ENCODE measurements at regions not wholly inside any gene's neighbourhood (a gene's known extent, or its start where the extent isn't known, plus 50 kb on each side); places are given as distances from the start of the nearest gene placed in this dataset.

DNA sequence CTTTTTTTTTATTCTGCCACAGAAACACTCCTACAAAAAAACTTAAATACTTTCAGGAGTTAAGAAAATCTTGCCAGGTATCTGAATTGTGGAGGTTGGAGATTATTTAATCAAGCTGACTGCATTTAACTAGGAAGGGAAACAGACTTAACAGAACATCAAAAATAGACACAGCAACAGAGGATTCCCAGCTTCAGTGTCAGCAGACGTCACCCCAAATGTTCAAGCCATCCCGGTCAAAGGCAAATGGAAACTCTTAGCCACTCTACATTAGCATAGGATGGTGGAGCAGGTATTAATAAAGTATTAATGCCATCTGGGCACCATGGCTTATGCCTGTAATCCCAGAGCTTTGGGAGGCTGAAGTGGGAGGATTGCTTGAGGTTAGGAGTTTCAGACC, 139.7 kb upstream of the SVIL start:
- TF ChIP-seq, protein P1, sequence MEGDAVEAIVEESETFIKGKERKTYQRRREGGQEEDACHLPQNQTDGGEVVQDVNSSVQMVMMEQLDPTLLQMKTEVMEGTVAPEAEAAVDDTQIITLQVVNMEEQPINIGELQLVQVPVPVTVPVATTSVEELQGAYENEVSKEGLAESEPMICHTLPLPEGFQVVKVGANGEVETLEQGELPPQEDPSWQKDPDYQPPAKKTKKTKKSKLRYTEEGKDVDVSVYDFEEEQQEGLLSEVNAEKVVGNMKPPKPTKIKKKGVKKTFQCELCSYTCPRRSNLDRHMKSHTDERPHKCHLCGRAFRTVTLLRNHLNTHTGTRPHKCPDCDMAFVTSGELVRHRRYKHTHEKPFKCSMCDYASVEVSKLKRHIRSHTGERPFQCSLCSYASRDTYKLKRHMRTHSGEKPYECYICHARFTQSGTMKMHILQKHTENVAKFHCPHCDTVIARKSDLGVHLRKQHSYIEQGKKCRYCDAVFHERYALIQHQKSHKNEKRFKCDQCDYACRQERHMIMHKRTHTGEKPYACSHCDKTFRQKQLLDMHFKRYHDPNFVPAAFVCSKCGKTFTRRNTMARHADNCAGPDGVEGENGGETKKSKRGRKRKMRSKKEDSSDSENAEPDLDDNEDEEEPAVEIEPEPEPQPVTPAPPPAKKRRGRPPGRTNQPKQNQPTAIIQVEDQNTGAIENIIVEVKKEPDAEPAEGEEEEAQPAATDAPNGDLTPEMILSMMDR (IDR thresholded peaks at IDR 0.05; ENCODE audit: borderline replicate concordance, extremely low read depth, low read length, poor library complexity, severe bottlenecking) = no peak
- no peak for TF ChIP-seq EZH2 (IDR thresholded peaks at IDR 0.05; ENCODE audit: borderline replicate concordance, low read depth, low read length, severe bottlenecking)

All from DND-41 (cell line).